GM23248 (cell line): ENCODE measurements at regions not wholly inside any gene's neighbourhood (a gene's known extent, or its start where the extent isn't known, plus 50 kb on each side); places are given as distances from the start of the nearest gene placed in this dataset.

Experiments used
- EZH2 ChIP-seq: fragments of 200-600 bp; sonication (generic); IDR thresholded peaks from 2 replicates; pipeline ENCODE4 v1.6.1; 2018; ENCODE audit warnings: antibody characterized with exemption, mild to moderate bottlenecking; ENCODE audit not compliant: insufficient read depth, poor library complexity, severe bottlenecking
- EZH2phosphoT487 ChIP-seq: fragments of 200-600 bp; sonication (generic); IDR thresholded peaks from 2 replicates; pipeline ENCODE4 v1.6.1; 2018; ENCODE audit warnings: antibody characterized with exemption, moderate library complexity, mild to moderate bottlenecking, low read depth; ENCODE audit not compliant: insufficient read depth

- no peak for TF ChIP-seq EZH2
- no peak for TF ChIP-seq EZH2phosphoT487
Observed at GRCh38 chr6:84332139-84333034, 104.9 kb upstream of the CEP162 start.
